CD14-positive monocyte (primary cell): ENCODE measurements at regions not wholly inside any gene's neighbourhood (a gene's known extent, or its start where the extent isn't known, plus 50 kb on each side); places are given as distances from the start of the nearest gene placed in this dataset.

Experiments
- DNase-seq, 3 donors: peaks; one replicate each; pipeline ENCODE4 v3.0.0-alpha.2; 2011 to 2022
- H2AFZ ChIP-seq: 2 replicates; pipeline ENCODE4 v1.6.0; 2012; ENCODE audit warnings: mild to moderate bottlenecking, low read depth, low read length, inconsistent platforms; ENCODE audit not compliant: insufficient read depth, poor library complexity, severe bottlenecking
- H3K27ac ChIP-seq, 2 donors: 1 replicate in 1 of 2; 2 replicates in 1 of 2; pipeline ENCODE4 v1.5.1; 2012 to 2013; ENCODE audit warnings: low read length in 2 of 2, control low read depth in 1 of 2, inconsistent platforms in 1 of 2, low read depth in 1 of 2, mild to moderate bottlenecking in 1 of 2
- H3K27me3 ChIP-seq, 2 donors: one replicate each; pipeline versions ENCODE4 v1.6.0 to v1.6.1; 2011 to 2013; ENCODE audit warnings: low read length in 2 of 2; ENCODE audit not compliant: control insufficient read depth in 2 of 2, insufficient read depth in 2 of 2
- H3K36me3 ChIP-seq, 2 donors: replicated peaks in 1 of 2; 1 replicate in 1 of 2; 2 replicates in 1 of 2; pipeline versions ENCODE4 v1.5.1 to v1.6.1; 2012 to 2013; ENCODE audit warnings: low read length in 2 of 2, control low read depth in 1 of 2, inconsistent platforms in 1 of 2, mild to moderate bottlenecking in 1 of 2; ENCODE audit not compliant: insufficient read depth in 2 of 2, control insufficient read depth in 1 of 2
- H3K4me1 ChIP-seq, 2 donors: 1 replicate in 1 of 2; 2 replicates in 1 of 2; pipeline versions ENCODE4 v1.5.1 to v1.6.1; 2012 to 2013; ENCODE audit warnings: low read length in 2 of 2, control low read depth in 1 of 2, inconsistent platforms in 1 of 2, mild to moderate bottlenecking in 1 of 2, moderate library complexity in 1 of 2; ENCODE audit not compliant: insufficient read depth in 2 of 2, control insufficient read depth in 1 of 2
- H3K4me2 ChIP-seq: replicated peaks from 2 replicates; pipeline ENCODE3; 2012; ENCODE audit warnings: low read length, moderate library complexity, mild to moderate bottlenecking; ENCODE audit not compliant: poor library complexity, severe bottlenecking; ENCODE audit errors: extremely low read depth
- H3K4me3 ChIP-seq, 3 experiments: fragments of 200-600 bp in 1 of 3; sonication (generic) in 1 of 3; replicated peaks in 1 of 3; 1 replicate in 2 of 3; 2 replicates in 1 of 3; pipeline ENCODE4 v1.5.1; 2011 to 2013; ENCODE audit warnings: low read length in 3 of 3, mild to moderate bottlenecking in 3 of 3, control low read depth in 2 of 3, low read depth in 2 of 3, inconsistent platforms in 1 of 3, moderate library complexity in 1 of 3
- H3K79me2 ChIP-seq: 2 replicates; pipeline ENCODE4 v1.6.0; 2012; ENCODE audit warnings: mild to moderate bottlenecking, control low read depth, inconsistent platforms, low read length, moderate library complexity; ENCODE audit not compliant: insufficient read depth
- H3K9ac ChIP-seq: 2 replicates; pipeline ENCODE4 v1.6.0; 2017; ENCODE audit warnings: low read length, mild to moderate bottlenecking; ENCODE audit not compliant: insufficient read depth, poor library complexity, severe bottlenecking
- H3K9me3 ChIP-seq, 2 donors: replicated peaks in 1 of 2; 1 replicate in 1 of 2; 2 replicates in 1 of 2; pipeline versions ENCODE4 v1.5.1 to v1.6.1; 2012 to 2013; ENCODE audit warnings: low read length in 2 of 2, control low read depth in 1 of 2; ENCODE audit not compliant: control insufficient read depth in 1 of 2, insufficient read depth in 1 of 2
- H4K20me1 ChIP-seq: 2 replicates; pipeline ENCODE4 v1.6.0; 2012; ENCODE audit warnings: mild to moderate bottlenecking, low read length, control low read depth, moderate library complexity; ENCODE audit not compliant: insufficient read depth
- H3K27ac Mint-ChIP-seq, 7 donors: one replicate each; pipeline ENCODE4 v1.8.0; 2020; ENCODE audit warnings: mild to moderate bottlenecking in 7 of 7, mixed read lengths in 7 of 7, moderate library complexity in 6 of 7, inconsistent platforms in 2 of 7
- H3K27me3 Mint-ChIP-seq, 3 donors: one replicate each; pipeline ENCODE4 v1.8.0; 2021 to 2022; ENCODE audit warnings: low read depth in 3 of 3, mild to moderate bottlenecking in 3 of 3, mixed read lengths in 3 of 3, moderate library complexity in 3 of 3, inconsistent platforms in 1 of 3
- H3K36me3 Mint-ChIP-seq, 2 donors: one replicate each; pipeline ENCODE4 v1.8.0; 2020; ENCODE audit warnings: mixed read lengths in 2 of 2, inconsistent platforms in 1 of 2, mild to moderate bottlenecking in 1 of 2
- H3K4me1 Mint-ChIP-seq: one replicate; pipeline ENCODE4 v1.8.0; 2020; ENCODE audit warnings: mild to moderate bottlenecking, mixed read lengths
- H3K4me3 Mint-ChIP-seq, 2 donors: one replicate each; pipeline ENCODE4 v1.8.0; 2020; ENCODE audit warnings: mild to moderate bottlenecking in 2 of 2, mixed read lengths in 2 of 2, moderate library complexity in 1 of 2
- H3K9me3 Mint-ChIP-seq, 7 donors: one replicate each; pipeline ENCODE4 v1.8.0; 2020 to 2022; ENCODE audit warnings: mixed read lengths in 7 of 7, mild to moderate bottlenecking in 6 of 7, moderate library complexity in 6 of 7, inconsistent platforms in 2 of 7
- CTCF ChIP-seq: fragments of 200-600 bp; IDR thresholded peaks from one replicate; pipeline ENCODE4 v1.8.0; 2022; ENCODE audit warnings: antibody characterized with exemption, mild to moderate bottlenecking
- WGBS: methylation state at CpG from one replicate; pipeline ENCODE4 v1.1.5; 2013; ENCODE audit warnings: missing lambda C conversion rate; ENCODE audit not compliant: insufficient coverage; 5-methylcytosine and 5-hydroxymethylcytosine counted together
- intact Hi-C, 2 donors: fragments of 100-400 bp; cut with micrococcal nuclease; formaldehyde crosslinking; loops; one replicate each; pipeline versions ENCODE4 v1.15.0 to v1.15.1; 2023

GRCh38 chr15:46080016-46080415 lies 445.2 kb downstream of the SQOR start:
- Histone ChIP-seq H3K36me3 (no peaks in the 10 kb centered on the region), H3K9ac (no peak overlapping the region), H3K27ac (no peak overlapping the region), H2AFZ (no peak overlapping the region), H3K9me3 (no peaks in the 10 kb centered on the region), H3K27me3 (no peaks in the 10 kb centered on the region), H3K4me2 (no peak overlapping the region), H4K20me1 (no peaks in the 10 kb centered on the region), H3K4me3 (no peak overlapping the region), H3K4me1 (no peaks in the 10 kb centered on the region), H3K79me2 (no peaks in the 10 kb centered on the region)
- DNase-seq: no peak
- Mint-ChIP-seq H3K27ac (no peak overlapping the region), H3K9me3 (peaks cover 0 to 4% (median 0%) of the 10 kb centered on the region in 7 donors), H3K4me1 (no peaks in the 10 kb centered on the region), H3K36me3 (no peaks in the 10 kb centered on the region), H3K4me3 (no peak overlapping the region), H3K27me3 (peaks cover 0 to 2% (median 1%) of the 10 kb centered on the region in 3 donors)
- 48% methylated on average over 5 of the region's 7 CpGs for WGBS
- intact Hi-C loops: no loop called here
- TF ChIP-seq CTCF: no peak

- Histone ChIP-seq H2AFZ (no peak overlapping the region), H4K20me1 (no peaks in the 10 kb centered on the region), H3K9me3 (no peaks in the 10 kb centered on the region), H3K9ac (no peak overlapping the region), H3K27me3 (no peaks in the 10 kb centered on the region), H3K4me1 (no peaks in the 10 kb centered on the region), H3K36me3 (no peaks in the 10 kb centered on the region), H3K79me2 (no peaks in the 10 kb centered on the region), H3K4me2 (no peak overlapping the region), H3K27ac (no peak overlapping the region), H3K4me3 (no peak overlapping the region)
- intact Hi-C loops: no loop called here
- Mint-ChIP-seq H3K4me3 (no peak overlapping the region), H3K9me3 (no peaks in the 10 kb centered on the region), H3K27ac (no peak overlapping the region), H3K4me1 (no peaks in the 10 kb centered on the region), H3K36me3 (no peaks in the 10 kb centered on the region), H3K27me3 (no peaks in the 10 kb centered on the region)
- DNase-seq: no peak
- no peak for TF ChIP-seq CTCF
- 0% methylated on average over 1 of the region's 3 CpGs for WGBS
Observed at GRCh38 chr15:46088486-46089445, 453.9 kb downstream of the SQOR start.
